Mesendoderm (in vitro differentiated cells): ENCODE measurements at regions not wholly inside any gene's neighbourhood (a gene's known extent, or its start where the extent isn't known, plus 50 kb on each side); places are given as distances from the start of the nearest gene placed in this dataset.

ENCODE experiments used
- DNase-seq: peaks from one replicate; pipeline ENCODE4 v3.0.0; 2013
- H2AK5ac ChIP-seq: 2 replicates; pipeline ENCODE4 v1.6.1; 2013; ENCODE audit warnings: low read length, inconsistent platforms
- H2BK120ac ChIP-seq: 2 replicates; pipeline ENCODE4 v1.6.1; 2013; ENCODE audit warnings: low read depth, mild to moderate bottlenecking, low read length, moderate library complexity, mixed read lengths
- H2BK15ac ChIP-seq: replicated peaks from 2 replicates; pipeline ENCODE4 v1.6.1; 2013; ENCODE audit warnings: low read depth, mild to moderate bottlenecking, moderate library complexity
- H2BK5ac ChIP-seq: 2 replicates; pipeline ENCODE4 v1.6.1; 2013; ENCODE audit warnings: low read length, inconsistent platforms
- H3K18ac ChIP-seq: 2 replicates; pipeline ENCODE4 v1.6.1; 2013; ENCODE audit warnings: mild to moderate bottlenecking, low read length, mixed read lengths
- H3K23ac ChIP-seq: one replicate; pipeline ENCODE4 v1.6.1; 2013; ENCODE audit warnings: low read length
- H3K27ac ChIP-seq: 2 replicates; pipeline ENCODE4 v1.5.1; 2013; ENCODE audit warnings: low read depth, mild to moderate bottlenecking, inconsistent platforms, low read length, moderate library complexity
- H3K27me3 ChIP-seq: 2 replicates; pipeline ENCODE4 v1.6.1; 2013; ENCODE audit warnings: low read length, control low read depth, mild to moderate bottlenecking, inconsistent platforms; ENCODE audit not compliant: insufficient read depth, poor library complexity
- H3K36me3 ChIP-seq: 2 replicates; pipeline ENCODE4 v1.6.1; 2013; ENCODE audit warnings: low read length, inconsistent platforms; ENCODE audit not compliant: control insufficient read depth, insufficient read depth
- H3K4ac ChIP-seq: one replicate; pipeline ENCODE4 v1.6.1; 2013; ENCODE audit warnings: low read depth, mild to moderate bottlenecking, low read length, moderate library complexity
- H3K4me1 ChIP-seq: 2 replicates; pipeline ENCODE4 v1.6.1; 2013; ENCODE audit warnings: low read depth, low read length, inconsistent platforms; ENCODE audit not compliant: control insufficient read depth
- H3K4me2 ChIP-seq: 2 replicates; pipeline ENCODE4 v1.6.1; 2013; ENCODE audit warnings: low read length
- H3K4me3 ChIP-seq: 2 replicates; pipeline ENCODE4 v1.5.1; 2013; ENCODE audit warnings: mild to moderate bottlenecking, low read length
- H3K56ac ChIP-seq: one replicate; pipeline ENCODE4 v1.6.1; 2013; ENCODE audit warnings: low read length
- H3K79me1 ChIP-seq: 2 replicates; pipeline ENCODE4 v1.6.1; 2013; ENCODE audit warnings: low read length, inconsistent platforms
- H3K79me2 ChIP-seq: 2 replicates; pipeline ENCODE4 v1.6.1; 2013; ENCODE audit warnings: mild to moderate bottlenecking, low read length; ENCODE audit not compliant: control insufficient read depth, insufficient read depth
- H3K9ac ChIP-seq: 2 replicates; pipeline ENCODE4 v1.6.1; 2013; ENCODE audit warnings: low read length, inconsistent platforms
- H4K5ac ChIP-seq: one replicate; pipeline ENCODE4 v1.6.1; 2013; ENCODE audit warnings: low read length
- H4K8ac ChIP-seq: one replicate; pipeline ENCODE4 v1.6.1; 2013; ENCODE audit warnings: low read depth, mild to moderate bottlenecking, control low read depth, low read length, moderate library complexity
- WGBS: extraction: QIAGEN DNeasy Blood & Tissue Kit; methylation state at CpG from one replicate; pipeline ENCODE4 v1.1.7; 2013; ENCODE audit warnings: low lambda C conversion rate, missing lambda C conversion rate; ENCODE audit not compliant: insufficient coverage; ENCODE audit errors: extremely low coverage; 5-methylcytosine and 5-hydroxymethylcytosine counted together

GRCh38 chr5:153399595-153399994 is 90.9 kb upstream of the GRIA1 start:
- Histone ChIP-seq H2BK15ac (no peak overlapping the region), H3K27me3 (no peaks in the 10 kb centered on the region), H3K79me1 (no peaks in the 10 kb centered on the region), H3K4me3 (no peak overlapping the region), H3K4ac (no peak overlapping the region), H3K56ac (no peak overlapping the region), H3K4me2 (no peak overlapping the region), H2AK5ac (no peak overlapping the region), H3K27ac (no peak overlapping the region), H2BK5ac (no peak overlapping the region), H3K4me1 (no peaks in the 10 kb centered on the region), H3K36me3 (no peaks in the 10 kb centered on the region), H4K8ac (no peak overlapping the region), H3K9ac (no peak overlapping the region), H2BK120ac (no peak overlapping the region), H3K18ac (no peak overlapping the region), H3K23ac (no peak overlapping the region), H3K79me2 (no peaks in the 10 kb centered on the region), H4K5ac (no peak overlapping the region)
- DNase-seq = no peak
- no CpG with 5 or more reads among the region's 2 CpGs for WGBS

- no peak for DNase-seq
- H3K23ac ChIP-seq = no peak overlapping the region
- no peaks in the 10 kb centered on the region for H3K36me3 ChIP-seq
- WGBS = no CpG with 5 or more reads among the region's 2 CpGs
- H3K27ac ChIP-seq = no peak overlapping the region
- H4K5ac ChIP-seq = no peak overlapping the region
- H2AK5ac ChIP-seq = no peak overlapping the region
- no peaks in the 10 kb centered on the region for H3K79me2 ChIP-seq
- no peak overlapping the region for H3K56ac ChIP-seq
- no peak overlapping the region for H2BK120ac ChIP-seq
- H3K79me1 ChIP-seq = no peaks in the 10 kb centered on the region
- no peak overlapping the region for H3K18ac ChIP-seq
- H3K4me1 ChIP-seq = no peaks in the 10 kb centered on the region
- no peaks in the 10 kb centered on the region for H3K27me3 ChIP-seq
- no peak overlapping the region for H2BK5ac ChIP-seq
- H3K9ac ChIP-seq = no peak overlapping the region
- H3K4me2 ChIP-seq = no peak overlapping the region
- no peak overlapping the region for H3K4me3 ChIP-seq
- H4K8ac ChIP-seq = no peak overlapping the region
- no peak overlapping the region for H2BK15ac ChIP-seq
- H3K4ac ChIP-seq = no peak overlapping the region
These were observed 89.5 kb upstream of the GRIA1 start for GRCh38 chr5:153400931-153401330.

GRCh38 chr5:153402550-153402949 is 87.9 kb upstream of the GRIA1 start:
- Histone ChIP-seq H3K79me1 (no peaks in the 10 kb centered on the region), H3K9ac (no peak overlapping the region), H3K56ac (no peak overlapping the region), H2BK15ac (no peak overlapping the region), H3K4me1 (no peaks in the 10 kb centered on the region), H3K4ac (no peak overlapping the region), H3K79me2 (no peaks in the 10 kb centered on the region), H2BK120ac (no peak overlapping the region), H3K18ac (no peak overlapping the region), H2AK5ac (no peak overlapping the region), H2BK5ac (no peak overlapping the region), H3K23ac (no peak overlapping the region), H3K4me3 (no peak overlapping the region), H3K27me3 (no peaks in the 10 kb centered on the region), H3K27ac (no peak overlapping the region), H4K5ac (no peak overlapping the region), H3K4me2 (no peak overlapping the region), H4K8ac (no peak overlapping the region), H3K36me3 (no peaks in the 10 kb centered on the region)
- DNase-seq = no peak

- no peak overlapping the region for H2BK5ac ChIP-seq
- H3K18ac ChIP-seq = no peak overlapping the region
- H3K9ac ChIP-seq = no peak overlapping the region
- no peaks in the 10 kb centered on the region for H3K36me3 ChIP-seq
- H4K5ac ChIP-seq = no peak overlapping the region
- H4K8ac ChIP-seq = no peak overlapping the region
- H3K23ac ChIP-seq = no peak overlapping the region
- no peak overlapping the region for H3K27ac ChIP-seq
- H3K4me1 ChIP-seq = no peaks in the 10 kb centered on the region
- DNase-seq = no peak
- no peak overlapping the region for H3K4me2 ChIP-seq
- H3K27me3 ChIP-seq = no peaks in the 10 kb centered on the region
- H3K4me3 ChIP-seq = no peak overlapping the region
- H3K56ac ChIP-seq = no peak overlapping the region
- no peak overlapping the region for H2AK5ac ChIP-seq
- no peak overlapping the region for H3K4ac ChIP-seq
- no peak overlapping the region for H2BK120ac ChIP-seq
- no peak overlapping the region for H2BK15ac ChIP-seq
- H3K79me2 ChIP-seq = no peaks in the 10 kb centered on the region
- no peaks in the 10 kb centered on the region for H3K79me1 ChIP-seq
These were observed 87.0 kb upstream of the GRIA1 start for GRCh38 chr5:153403470-153403869.

- H3K79me2 ChIP-seq = no peaks in the 10 kb centered on the region
- no CpG with 5 or more reads among the region's 7 CpGs for WGBS
- H3K4me2 ChIP-seq = no peak overlapping the region
- H2BK15ac ChIP-seq = no peak overlapping the region
- peak; percentile 55 for DNase-seq
- H3K4me1 ChIP-seq = no peaks in the 10 kb centered on the region
- no peaks in the 10 kb centered on the region for H3K36me3 ChIP-seq
- H4K8ac ChIP-seq = no peak overlapping the region
- H3K4me3 ChIP-seq = no peak overlapping the region
- H3K79me1 ChIP-seq = no peaks in the 10 kb centered on the region
- no peak overlapping the region for H2AK5ac ChIP-seq
- no peaks in the 10 kb centered on the region for H3K27me3 ChIP-seq
- no peak overlapping the region for H3K9ac ChIP-seq
- H3K56ac ChIP-seq = no peak overlapping the region
- no peak overlapping the region for H4K5ac ChIP-seq
- no peak overlapping the region for H3K23ac ChIP-seq
- no peak overlapping the region for H3K4ac ChIP-seq
- no peak overlapping the region for H2BK120ac ChIP-seq
- H3K27ac ChIP-seq = no peak overlapping the region
- no peak overlapping the region for H3K18ac ChIP-seq
- H2BK5ac ChIP-seq = no peak overlapping the region
These were observed 85.7 kb upstream of the GRIA1 start for GRCh38 chr5:153404747-153405146.

GRCh38 chr5:153421676-153422075 is 68.8 kb upstream of the GRIA1 start:
- Histone ChIP-seq H2BK15ac (no peak overlapping the region), H3K4me1 (no peaks in the 10 kb centered on the region), H3K4ac (no peak overlapping the region), H2AK5ac (no peak overlapping the region), H2BK5ac (no peak overlapping the region), H3K4me3 (no peak overlapping the region), H3K23ac (no peak overlapping the region), H3K79me1 (no peaks in the 10 kb centered on the region), H4K5ac (no peak overlapping the region), H3K36me3 (no peaks in the 10 kb centered on the region), H3K79me2 (no peaks in the 10 kb centered on the region), H3K4me2 (no peak overlapping the region), H3K56ac (no peak overlapping the region), H3K18ac (no peak overlapping the region), H3K27ac (no peak overlapping the region), H2BK120ac (no peak overlapping the region), H4K8ac (no peak overlapping the region), H3K27me3 (no peaks in the 10 kb centered on the region), H3K9ac (no peak overlapping the region)
- no peak for DNase-seq
